Subcutaneous abdominal adipose tissue (tissue), 5 donors: ENCODE measurements at regions not wholly inside any gene's neighbourhood (a gene's known extent, or its start where the extent isn't known, plus 50 kb on each side); places are given as distances from the start of the nearest gene placed in this dataset.

ENCODE experiments used
- H3K27ac ChIP-seq: one replicate; pipeline ENCODE4 v1.7.0; 2013; ENCODE audit warnings: low read depth, mild to moderate bottlenecking, inconsistent platforms, low read length, moderate library complexity
- H3K27me3 ChIP-seq, 5 donors: one replicate each; pipeline ENCODE4 v1.7.0; 2013; ENCODE audit warnings: low read length in 5 of 5, inconsistent platforms in 1 of 5; ENCODE audit not compliant: control insufficient read depth in 5 of 5, insufficient read depth in 4 of 5
- H3K36me3 ChIP-seq, 5 donors: one replicate each; pipeline ENCODE4 v1.7.0; 2013; ENCODE audit warnings: low read length in 5 of 5; ENCODE audit not compliant: control insufficient read depth in 5 of 5, insufficient read depth in 5 of 5
- H3K4me1 ChIP-seq, 5 donors: one replicate each; pipeline ENCODE4 v1.7.0; 2013; ENCODE audit warnings: low read length in 5 of 5, mild to moderate bottlenecking in 3 of 5, moderate library complexity in 1 of 5; ENCODE audit not compliant: control insufficient read depth in 5 of 5, insufficient read depth in 5 of 5
- H3K4me3 ChIP-seq, 5 donors: one replicate each; pipeline ENCODE4 v1.7.0; 2013; ENCODE audit warnings: low read length in 5 of 5, low read depth in 1 of 5
- H3K9ac ChIP-seq, 5 donors: one replicate each; pipeline ENCODE4 v1.7.0; 2013; ENCODE audit warnings: low read length in 5 of 5, mild to moderate bottlenecking in 4 of 5, moderate library complexity in 3 of 5
- H3K9me3 ChIP-seq, 5 donors: one replicate each; pipeline ENCODE4 v1.7.0; 2013; ENCODE audit warnings: low read length in 5 of 5; ENCODE audit not compliant: control insufficient read depth in 5 of 5
- donor health status: healthy.
- donor health status: healthy.
- donor health status: healthy.
- donor health status: healthy.
- donor health status: healthy.

DNA sequence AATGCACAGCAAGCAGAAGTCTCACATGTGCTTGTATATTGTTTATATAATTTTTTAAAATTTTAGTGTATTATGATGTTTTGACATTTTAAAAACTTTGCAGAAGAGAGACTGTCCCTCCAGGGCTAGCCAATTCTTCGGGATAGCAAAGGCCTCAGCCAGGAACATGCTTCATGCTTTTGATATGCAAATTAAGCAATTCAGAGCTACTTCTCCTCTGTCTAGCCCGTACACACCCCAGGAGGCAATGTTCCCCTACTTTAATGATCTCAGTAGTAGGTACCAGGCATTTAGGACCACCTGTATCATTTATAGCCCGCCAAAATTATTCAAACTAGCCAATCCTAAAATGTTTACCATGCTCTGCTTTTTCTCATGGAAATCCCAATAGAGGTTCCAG lies 1116.2 kb downstream of the OLFM4 start:
- Histone ChIP-seq H3K27me3 (no peaks in the 10 kb centered on the region), H3K36me3 (no peaks in the 10 kb centered on the region), H3K4me3 (no peak overlapping the region), H3K9me3 (peaks cover 0 to 3% (median 0%) of the 10 kb centered on the region in 5 donors), H3K4me1 (no peaks in the 10 kb centered on the region), H3K9ac (no peak overlapping the region), H3K27ac (no peak overlapping the region)

DNA sequence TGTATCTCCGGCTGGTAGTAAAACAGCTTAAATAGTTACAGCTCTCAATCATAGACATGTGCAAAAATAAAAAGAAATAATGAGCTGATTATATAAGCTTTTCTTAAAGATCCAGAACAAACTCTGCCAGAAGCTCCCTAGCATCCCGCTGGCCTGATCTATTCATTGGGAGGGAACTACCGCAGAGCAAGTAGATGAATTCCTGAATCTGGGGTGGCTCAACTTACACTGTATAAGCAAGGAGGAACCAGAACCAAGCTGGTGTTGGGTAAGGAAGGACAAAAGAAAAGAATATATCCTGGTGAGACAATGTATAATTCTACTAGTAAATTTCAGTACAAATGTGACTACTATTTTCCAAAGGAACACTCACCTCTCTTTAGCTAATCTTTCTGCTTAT lies 1122.2 kb downstream of the OLFM4 start:
- no peak overlapping the region for H3K4me3 ChIP-seq
- H3K4me1 ChIP-seq: no peaks in the 10 kb centered on the region
- H3K9me3 ChIP-seq: peaks cover 0 to 3% (median 0%) of the 10 kb centered on the region in 5 donors
- no peak overlapping the region for H3K27ac ChIP-seq
- no peaks in the 10 kb centered on the region for H3K27me3 ChIP-seq
- H3K36me3 ChIP-seq: no peaks in the 10 kb centered on the region
- H3K9ac ChIP-seq: no peak overlapping the region

DNA sequence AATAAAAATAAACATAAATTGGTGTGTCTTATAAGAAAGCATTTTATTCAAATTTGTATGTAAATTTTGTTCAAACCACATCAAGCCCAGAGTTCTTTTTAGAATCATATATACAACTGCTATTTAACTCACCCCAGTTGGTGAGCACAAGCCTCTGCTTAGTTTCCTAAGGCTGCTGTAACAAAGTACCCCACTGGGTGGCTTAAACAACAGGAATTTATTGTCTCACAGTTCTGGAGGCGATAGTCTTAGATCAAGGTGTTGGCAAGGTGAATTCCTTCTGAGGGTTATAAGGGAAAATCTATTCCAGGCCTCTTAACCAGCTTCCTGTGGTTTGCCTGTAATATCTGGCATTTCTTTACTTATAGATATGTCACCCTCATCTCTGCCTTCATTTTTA lies 1133.5 kb downstream of the OLFM4 start:
- H3K4me3 ChIP-seq: no peak overlapping the region
- no peaks in the 10 kb centered on the region for H3K4me1 ChIP-seq
- H3K27me3 ChIP-seq: no peaks in the 10 kb centered on the region
- no peaks in the 10 kb centered on the region for H3K9me3 ChIP-seq
- no peak overlapping the region for H3K9ac ChIP-seq
- H3K27ac ChIP-seq: no peak overlapping the region
- no peaks in the 10 kb centered on the region for H3K36me3 ChIP-seq

GRCh38 chr13:54165581-54166215 lies 1137.1 kb downstream of the OLFM4 start:
- no peak overlapping the region for H3K27ac ChIP-seq
- no peaks in the 10 kb centered on the region for H3K9me3 ChIP-seq
- H3K27me3 ChIP-seq: no peaks in the 10 kb centered on the region
- H3K4me1 ChIP-seq: no peaks in the 10 kb centered on the region
- no peak overlapping the region for H3K9ac ChIP-seq
- H3K36me3 ChIP-seq: no peaks in the 10 kb centered on the region
- no peak overlapping the region for H3K4me3 ChIP-seq

- H3K9me3 ChIP-seq: no peaks in the 10 kb centered on the region
- no peak overlapping the region for H3K27ac ChIP-seq
- H3K4me1 ChIP-seq: no peaks in the 10 kb centered on the region
- no peaks in the 10 kb centered on the region for H3K36me3 ChIP-seq
- H3K9ac ChIP-seq: no peak overlapping the region
- H3K27me3 ChIP-seq: no peaks in the 10 kb centered on the region
- no peak overlapping the region for H3K4me3 ChIP-seq
Observed at GRCh38 chr13:54173996-54174395, 1145.4 kb downstream of the OLFM4 start.

DNA sequence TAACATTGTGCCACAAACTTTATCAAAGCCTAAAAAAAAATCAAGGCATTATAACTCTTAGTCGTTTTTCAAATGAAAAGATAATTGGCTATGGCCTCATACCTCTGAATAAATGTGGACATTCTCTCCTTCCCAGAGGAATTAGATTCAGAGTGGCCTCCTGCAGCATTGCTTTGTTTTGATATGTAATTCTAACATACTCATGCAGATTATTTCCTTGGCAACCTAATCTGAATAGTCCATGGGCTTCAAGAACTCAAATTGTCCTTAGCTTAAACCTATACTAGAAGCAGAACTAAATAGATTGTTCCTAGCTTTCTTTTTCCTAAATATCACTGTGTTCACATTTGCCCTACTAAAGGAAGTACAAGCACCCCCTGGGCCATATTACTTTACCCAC lies 1146.9 kb downstream of the OLFM4 start:
- no peak overlapping the region for H3K4me3 ChIP-seq
- no peaks in the 10 kb centered on the region for H3K36me3 ChIP-seq
- no peak overlapping the region for H3K9ac ChIP-seq
- H3K4me1 ChIP-seq: no peaks in the 10 kb centered on the region
- H3K9me3 ChIP-seq: no peaks in the 10 kb centered on the region
- H3K27me3 ChIP-seq: no peaks in the 10 kb centered on the region
- no peak overlapping the region for H3K27ac ChIP-seq

DNA sequence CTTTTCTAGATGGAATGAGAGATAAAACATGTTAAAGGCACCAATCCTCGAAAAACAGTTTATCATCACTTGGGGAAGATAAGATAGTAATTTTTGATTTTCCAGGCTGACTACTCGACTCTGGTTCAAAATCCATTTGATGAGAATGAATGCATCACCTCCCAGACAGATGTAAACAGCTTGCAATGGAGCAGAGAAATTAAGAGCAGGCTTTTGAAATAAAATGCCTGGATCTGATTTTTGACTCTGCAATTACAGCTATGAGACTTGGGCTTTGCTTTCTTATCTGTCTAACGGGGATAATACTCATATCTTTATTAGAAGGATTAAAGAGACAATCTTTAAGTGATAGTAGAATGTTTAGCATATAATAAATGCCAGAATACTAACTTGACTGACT lies 1148.9 kb downstream of the OLFM4 start:
- H3K27me3 ChIP-seq: no peaks in the 10 kb centered on the region
- no peak overlapping the region for H3K4me3 ChIP-seq
- H3K9ac ChIP-seq: no peak overlapping the region
- H3K4me1 ChIP-seq: no peaks in the 10 kb centered on the region
- no peaks in the 10 kb centered on the region for H3K36me3 ChIP-seq
- H3K9me3 ChIP-seq: no peaks in the 10 kb centered on the region
- H3K27ac ChIP-seq: no peak overlapping the region

- no peak overlapping the region for H3K9ac ChIP-seq
- no peak overlapping the region for H3K27ac ChIP-seq
- no peaks in the 10 kb centered on the region for H3K4me1 ChIP-seq
- no peaks in the 10 kb centered on the region for H3K9me3 ChIP-seq
- no peak overlapping the region for H3K4me3 ChIP-seq
- H3K27me3 ChIP-seq: no peaks in the 10 kb centered on the region
- H3K36me3 ChIP-seq: no peaks in the 10 kb centered on the region
Observed at GRCh38 chr13:54183166-54183565, 1154.6 kb downstream of the OLFM4 start.

DNA sequence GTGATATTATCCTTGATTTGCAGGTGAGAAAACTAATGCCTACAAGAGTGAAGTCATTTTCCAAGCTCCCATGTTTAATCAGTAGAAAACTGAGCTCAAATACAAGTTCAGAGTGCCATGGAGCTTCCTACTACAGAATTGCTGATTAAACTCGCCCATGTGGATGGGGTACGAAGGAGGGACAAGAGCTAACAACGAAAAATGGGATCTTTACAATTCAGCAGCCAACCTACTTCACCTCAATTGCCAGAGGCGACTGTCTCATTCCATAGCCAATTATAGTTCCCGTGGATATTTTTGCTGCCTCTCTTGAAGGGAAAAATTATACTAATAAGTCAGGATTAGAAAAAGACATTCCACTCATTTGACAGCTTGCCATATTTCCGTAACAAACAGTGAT lies 1155.1 kb downstream of the OLFM4 start:
- Histone ChIP-seq H3K4me1 (no peaks in the 10 kb centered on the region), H3K9me3 (no peaks in the 10 kb centered on the region), H3K27me3 (no peaks in the 10 kb centered on the region), H3K9ac (no peak overlapping the region), H3K36me3 (no peaks in the 10 kb centered on the region), H3K27ac (no peak overlapping the region), H3K4me3 (no peak overlapping the region)

- no peaks in the 10 kb centered on the region for H3K9me3 ChIP-seq
- no peak overlapping the region for H3K9ac ChIP-seq
- no peak overlapping the region for H3K4me3 ChIP-seq
- no peaks in the 10 kb centered on the region for H3K4me1 ChIP-seq
- no peaks in the 10 kb centered on the region for H3K36me3 ChIP-seq
- no peaks in the 10 kb centered on the region for H3K27me3 ChIP-seq
- no peak overlapping the region for H3K27ac ChIP-seq
Observed at GRCh38 chr13:54184576-54184975, 1156.0 kb downstream of the OLFM4 start.

DNA sequence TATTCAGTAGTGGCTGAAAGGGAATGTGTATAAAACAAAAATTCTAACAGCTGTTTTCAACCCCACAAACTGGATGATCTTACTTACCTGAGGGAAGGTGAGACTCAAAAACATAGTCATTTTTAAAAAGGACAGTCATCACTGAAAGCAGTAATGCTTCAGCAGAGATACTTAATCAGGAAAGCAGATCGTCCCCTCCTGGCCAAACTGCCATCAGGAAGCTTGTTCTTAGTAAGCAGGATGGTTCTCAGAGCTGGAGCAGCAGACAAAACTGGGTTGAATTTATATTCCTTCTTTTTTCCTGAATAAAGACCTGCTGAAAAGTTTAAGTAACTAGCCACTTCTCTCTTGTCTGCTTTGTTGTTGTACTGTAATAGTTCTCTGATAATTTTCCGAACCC lies 1156.5 kb downstream of the OLFM4 start:
- no peak overlapping the region for H3K9ac ChIP-seq
- no peak overlapping the region for H3K4me3 ChIP-seq
- H3K27ac ChIP-seq: no peak overlapping the region
- no peaks in the 10 kb centered on the region for H3K4me1 ChIP-seq
- H3K9me3 ChIP-seq: no peaks in the 10 kb centered on the region
- no peaks in the 10 kb centered on the region for H3K36me3 ChIP-seq
- no peaks in the 10 kb centered on the region for H3K27me3 ChIP-seq
